Common myeloid progenitor, CD34-positive (primary cell): ENCODE measurements at regions not wholly inside any gene's neighbourhood (a gene's known extent, or its start where the extent isn't known, plus 50 kb on each side); places are given as distances from the start of the nearest gene placed in this dataset.
"Not testable (repeated sequence)": the region's sequence is repeated elsewhere in the genome, so short reads cannot be mapped to it uniquely, and the experiment has no call there.

ENCODE experiments used
- CTCF ChIA-PET: fragments of 350-600 bp; sonication (Branson Sonifier 250); formaldehyde crosslinking; loops from one replicate; lab custom pipeline; 2021; ENCODE audit warnings: antibody characterized with exemption; lab: Charles Lee
- POLR2A ChIA-PET: fragments of 350-600 bp; sonication (Branson Sonifier 250); formaldehyde crosslinking; loops from one replicate; lab custom pipeline; 2021; ENCODE audit warnings: antibody characterized with exemption; lab: Charles Lee
- DNase-seq, 3 donors: peaks; one replicate each; pipeline versions ENCODE4 v3.0.0 to v3.0.0-alpha.2; 2013
- H3K27ac ChIP-seq, 2 experiments: 1 replicate in 1 of 2; 2 replicates in 1 of 2; pipeline ENCODE4 v1.7.0; 2013; ENCODE audit warnings: inconsistent platforms in 2 of 2, low read length in 2 of 2, mild to moderate bottlenecking in 2 of 2, low read depth in 1 of 2, moderate library complexity in 1 of 2; ENCODE audit not compliant: severe bottlenecking in 2 of 2, insufficient read depth in 1 of 2, poor library complexity in 1 of 2
- H3K27me3 ChIP-seq, 5 experiments: replicated peaks in 2 of 5; 1 replicate in 3 of 5; 2 replicates in 2 of 5; pipeline versions ENCODE4 v1.6.1 to v1.7.0; 2013; ENCODE audit warnings: low read length in 4 of 5, mild to moderate bottlenecking in 2 of 5, moderate library complexity in 2 of 5, inconsistent platforms in 1 of 5; ENCODE audit not compliant: insufficient read depth in 5 of 5, control insufficient read depth in 4 of 5
- H3K36me3 ChIP-seq, 4 experiments: 1 replicate in 2 of 4; 2 replicates in 2 of 4; pipeline versions ENCODE4 v1.6.1 to v1.7.0; 2013; ENCODE audit warnings: low read length in 3 of 4, control low read depth in 1 of 4, mild to moderate bottlenecking in 1 of 4; ENCODE audit not compliant: control insufficient read depth in 4 of 4, insufficient read depth in 4 of 4
- H3K4me1 ChIP-seq, 4 experiments: 1 replicate in 3 of 4; 2 replicates in 1 of 4; pipeline versions ENCODE4 v1.6.1 to v1.7.1; 2013; ENCODE audit warnings: low read length in 3 of 4, mild to moderate bottlenecking in 3 of 4, control low read depth in 1 of 4, inconsistent platforms in 1 of 4, moderate library complexity in 1 of 4; ENCODE audit not compliant: control insufficient read depth in 4 of 4, insufficient read depth in 4 of 4; ENCODE audit errors: control extremely low read depth in 1 of 4
- H3K4me3 ChIP-seq, 7 experiments: 1 replicate in 4 of 7; 2 replicates in 3 of 7; pipeline versions ENCODE4 v1.5.1 to v1.7.0; 2013; ENCODE audit warnings: mild to moderate bottlenecking in 7 of 7, low read length in 6 of 7, moderate library complexity in 6 of 7, inconsistent platforms in 2 of 7, low read depth in 2 of 7, control low read depth in 1 of 7; ENCODE audit not compliant: insufficient read depth in 4 of 7, control insufficient read depth in 1 of 7; ENCODE audit errors: extremely low read depth in 1 of 7
- H3K9me3 ChIP-seq, 5 experiments: 1 replicate in 4 of 5; 2 replicates in 1 of 5; pipeline versions ENCODE4 v1.6.1 to v1.7.1; 2013; ENCODE audit warnings: low read length in 4 of 5, mild to moderate bottlenecking in 2 of 5, inconsistent platforms in 1 of 5, low read depth in 1 of 5, moderate library complexity in 1 of 5; ENCODE audit not compliant: control insufficient read depth in 4 of 5, insufficient read depth in 2 of 5; ENCODE audit errors: control extremely low read depth in 1 of 5
- WGBS: methylation state at CpG from one replicate; pipeline ENCODE4 v1.1.5; 2013; ENCODE audit not compliant: insufficient coverage; 5-methylcytosine and 5-hydroxymethylcytosine counted together

- WGBS: 100% methylated on average over 4 of the region's 4 CpGs
Measured at GRCh38 chr15:95784508-95784907, 546.0 kb upstream of the NR2F2 start.

GRCh38 chr15:95785276-95785675 lies 545.2 kb upstream of the NR2F2 start:
- H3K27me3 ChIP-seq, H3K4me1 ChIP-seq, POLR2A ChIA-PET, H3K4me3 ChIP-seq, DNase-seq, CTCF ChIA-PET, H3K36me3 ChIP-seq, H3K27ac ChIP-seq: not testable (repeated sequence)
- H3K9me3 ChIP-seq: peaks cover 7 to 51% (median 20%) of the 10 kb centered on the region in 5 experiments
- no CpG with 5 or more reads among the region's 2 CpGs for WGBS

More at GRCh38 chr15:95784508-95784907, 546.0 kb upstream of the NR2F2 start:
- DNase-seq: no peak
- Histone ChIP-seq H3K36me3 (no peaks in the 10 kb centered on the region), H3K27me3 (no peaks in the 10 kb centered on the region), H3K4me1 (no peaks in the 10 kb centered on the region), H3K4me3 (no peak overlapping the region), H3K9me3 (peaks cover 7 to 51% (median 20%) of the 10 kb centered on the region in 5 experiments), H3K27ac (no peak overlapping the region)
- ChIA-PET POLR2A (no interaction called here), CTCF (no interaction called here)

DNA sequence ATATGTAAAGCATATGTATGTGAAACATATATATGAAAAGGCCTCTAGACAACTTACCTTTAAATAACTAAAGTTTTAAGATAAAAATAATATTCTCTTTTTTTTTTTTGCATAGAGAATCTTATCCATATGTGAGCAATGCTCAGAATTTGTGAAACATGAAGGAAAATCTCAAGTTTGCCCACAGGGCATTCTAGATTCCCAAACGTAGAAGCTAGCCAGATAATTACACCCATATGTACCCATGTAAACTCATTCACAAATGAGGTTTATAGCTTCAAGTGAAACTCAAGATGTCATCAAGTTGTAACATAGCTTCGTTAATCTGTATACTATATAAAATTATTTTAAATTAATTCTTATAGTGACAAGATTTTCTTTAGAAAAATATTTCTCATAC lies 537.3 kb upstream of the NR2F2 start:
- Histone ChIP-seq H3K27ac (no peak overlapping the region), H3K27me3 (peaks cover 0 to 6% (median 2%) of the 10 kb centered on the region in 5 experiments), H3K4me3 (no peak overlapping the region), H3K4me1 (no peaks in the 10 kb centered on the region), H3K36me3 (no peaks in the 10 kb centered on the region), H3K9me3 (no peaks in the 10 kb centered on the region)
- ChIA-PET CTCF (no interaction called here), POLR2A (no interaction called here)
- no peak for DNase-seq
- WGBS: no CpG with 5 or more reads among the region's 2 CpGs

DNA sequence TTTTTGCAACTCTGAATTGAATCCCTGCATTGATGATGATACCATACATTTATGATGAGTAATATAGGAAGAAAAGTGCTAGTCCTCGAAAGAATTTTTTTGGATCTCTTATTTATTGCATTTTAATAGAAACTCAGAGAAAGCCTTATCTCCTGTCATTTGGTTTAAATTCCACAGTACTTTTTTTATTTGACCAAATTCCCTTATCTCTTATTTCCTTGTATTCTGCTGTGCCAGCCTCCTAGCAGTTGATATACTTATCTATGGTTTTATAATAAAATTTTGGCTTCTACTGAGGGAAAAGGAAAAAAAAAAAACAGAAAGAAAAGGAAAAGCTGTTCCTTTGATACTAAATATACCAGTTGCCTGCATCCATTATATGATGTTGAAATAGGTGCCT lies 535.1 kb upstream of the NR2F2 start:
- ChIA-PET POLR2A (no interaction called here), CTCF (no interaction called here)
- H3K4me3 ChIP-seq: no peak overlapping the region
- H3K27me3 ChIP-seq: peaks cover 0 to 6% (median 2%) of the 10 kb centered on the region in 5 experiments
- DNase-seq: no peak
- no CpG with 5 or more reads among the region's 1 CpG for WGBS
- H3K4me1 ChIP-seq: no peaks in the 10 kb centered on the region
- no peaks in the 10 kb centered on the region for H3K9me3 ChIP-seq
- H3K36me3 ChIP-seq: no peaks in the 10 kb centered on the region
- H3K27ac ChIP-seq: no peak overlapping the region

- Histone ChIP-seq H3K27me3 (peaks cover 0 to 5% (median 2%) of the 10 kb centered on the region in 5 experiments), H3K4me3 (no peak overlapping the region), H3K36me3 (no peaks in the 10 kb centered on the region), H3K9me3 (peaks cover 0 to 3% (median 0%) of the 10 kb centered on the region in 5 experiments), H3K27ac (no peak overlapping the region), H3K4me1 (no peaks in the 10 kb centered on the region)
- WGBS: 96% methylated on average over 9 of the region's 12 CpGs
- ChIA-PET CTCF (no interaction called here), POLR2A (no interaction called here)
- no peak for DNase-seq
Measured at GRCh38 chr15:95799286-95800200, 531.0 kb upstream of the NR2F2 start.

DNA sequence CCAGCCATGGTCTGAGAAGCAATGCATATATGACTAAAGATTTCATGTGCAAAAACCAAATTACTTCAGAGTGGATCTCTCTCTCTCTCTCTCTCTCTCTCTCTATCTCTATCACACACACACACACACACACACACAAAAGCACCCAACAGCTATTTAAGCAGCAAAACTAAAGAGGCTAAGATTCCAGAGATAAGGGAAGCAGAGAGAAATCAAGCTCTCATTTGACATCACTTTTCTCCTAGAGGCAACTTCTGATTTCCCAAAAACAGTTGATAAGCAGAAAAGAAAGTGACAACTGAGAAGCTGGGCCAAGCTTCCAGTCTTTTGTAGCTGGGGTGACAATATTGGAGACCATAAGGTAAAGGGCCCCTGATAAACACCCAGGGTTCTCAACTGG lies 526.0 kb upstream of the NR2F2 start:
- POLR2A ChIA-PET: interaction anchor here (0.6 kb wide), 1 partner anchor 24 kb away, joined by 3 read pairs; no protein-coding TSS in a partner anchor
- no peaks in the 10 kb centered on the region for H3K4me1 ChIP-seq
- no peaks in the 10 kb centered on the region for H3K36me3 ChIP-seq
- H3K9me3 ChIP-seq: peaks cover 0 to 5% (median 0%) of the 10 kb centered on the region in 5 experiments
- no peak overlapping the region for H3K27ac ChIP-seq
- no peak overlapping the region for H3K4me3 ChIP-seq
- no peak for DNase-seq
- CTCF ChIA-PET: no interaction called here
- H3K27me3 ChIP-seq: peaks cover 0 to 7% (median 2%) of the 10 kb centered on the region in 5 experiments

DNA sequence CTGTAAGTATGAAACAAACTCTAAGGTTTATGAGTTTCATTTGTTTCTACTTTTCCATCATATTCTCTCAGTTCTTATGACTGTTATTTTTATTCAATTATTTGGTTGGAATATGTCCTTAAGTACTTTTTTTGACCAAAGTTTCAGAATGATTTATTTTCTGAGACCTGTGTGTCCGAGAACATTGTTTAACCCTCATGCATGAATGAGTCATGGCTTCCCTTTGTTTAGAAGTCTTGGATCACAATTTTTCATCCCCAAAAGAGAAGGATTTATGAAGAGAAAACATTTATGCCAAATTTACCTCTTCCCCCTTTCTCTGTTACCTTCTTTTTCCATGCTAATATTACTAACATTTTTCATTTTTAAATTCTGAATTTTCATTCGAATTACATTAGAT lies 518.0 kb upstream of the NR2F2 start:
- no peak for DNase-seq
- Histone ChIP-seq H3K9me3 (no peaks in the 10 kb centered on the region), H3K4me1 (no peaks in the 10 kb centered on the region), H3K27ac (no peak overlapping the region), H3K4me3 (no peak overlapping the region), H3K27me3 (peaks cover 2 to 10% (median 8%) of the 10 kb centered on the region in 5 experiments), H3K36me3 (no peaks in the 10 kb centered on the region)
- WGBS: 100% methylated on average over 1 of the region's 2 CpGs
- CTCF ChIA-PET: no interaction called here
- POLR2A ChIA-PET: no interaction called here
